HCT116 (cell line): ENCODE measurements at regions not wholly inside any gene's neighbourhood (a gene's known extent, or its start where the extent isn't known, plus 50 kb on each side); places are given as distances from the start of the nearest gene placed in this dataset.

ENCODE experiments used
- ATAC-seq: fragments of 200-7000 bp; cut with Tn5 transposase; 2 replicates; pipeline ENCODE4 v1.9.1; 2020; ENCODE audit warnings: mild to moderate bottlenecking, moderate library complexity
- BruUV-seq: library from RNA; stranded (reverse); fragments of 400-500 nt; replicated peaks from 2 replicates; lab custom pipeline; 2021; lab: Mats Ljungman, UMichigan
- CTCF ChIA-PET: fragments of 300-600 bp; sonication (Branson Sonifier 250); formaldehyde crosslinking; loops from one replicate; lab custom pipeline; 2021; ENCODE audit warnings: antibody characterized with exemption; lab: Charles Lee
- POLR2A ChIA-PET: fragments of 300-600, 350-600 bp; sonication (Branson Sonifier 250); formaldehyde crosslinking; loops from one replicate; lab custom pipeline; 2021; ENCODE audit warnings: antibody characterized with exemption; lab: Charles Lee
- RAD21 ChIA-PET, 2 experiments: fragments of 300-600 bp; sonication (Branson Sonifier 250); formaldehyde crosslinking; loops; one replicate each; lab custom pipeline; 2023; ENCODE audit warnings: low total read pairs in 2 of 2; ENCODE audit not compliant: uncharacterized antibody in 2 of 2, unreplicated experiment in 2 of 2, low non-redundant PET in 1 of 2; lab: Charles Lee
- DNase-seq: peaks from one replicate; pipeline ENCODE4 v3.0.0-alpha.2; 2010; ENCODE audit warnings: low read depth, low spot score
- H2AFZ ChIP-seq: fragments of 200-600 bp; shearing (Covaris generic), sonication (generic); 2 replicates; pipeline ENCODE4 v1.6.1; 2017; ENCODE audit warnings: low read depth, mixed run types, mixed read lengths, antibody characterized with exemption, low read length; ENCODE audit not compliant: poor library complexity, severe bottlenecking
- H3K27ac ChIP-seq: 2 replicates; pipeline ENCODE4 v1.5.1; 2012; ENCODE audit warnings: low read depth, low read length
- H3K27me3 ChIP-seq: fragments of 200-600 bp; sonication (generic); 2 replicates; pipeline ENCODE4 v1.6.1; 2016; ENCODE audit warnings: mixed run types, low read length, mixed read lengths; ENCODE audit not compliant: insufficient read depth
- H3K36me3 ChIP-seq, 2 experiments: fragments of 200-500 bp in 1 of 2; fragments of 200-600 bp in 1 of 2; sonication (Bioruptor generic) in 1 of 2; sonication (generic) in 1 of 2; 2 replicates each; pipeline versions ENCODE4 v1.5.1 to v1.6.1; 2014 to 2016; ENCODE audit warnings: low read length in 2 of 2, inconsistent platforms in 1 of 2, mixed read lengths in 1 of 2, mixed run types in 1 of 2; ENCODE audit not compliant: insufficient read depth in 2 of 2, control insufficient read depth in 1 of 2
- H3K4me1 ChIP-seq, 2 experiments: fragments of 200-600 bp in 1 of 2; sonication (generic) in 1 of 2; 2 replicates each; pipeline versions ENCODE4 v1.5.1 to v1.6.1; 2012 to 2017; ENCODE audit warnings: low read length in 2 of 2, inconsistent platforms in 1 of 2, mild to moderate bottlenecking in 1 of 2, mixed read lengths in 1 of 2, mixed run types in 1 of 2, moderate library complexity in 1 of 2; ENCODE audit not compliant: insufficient read depth in 2 of 2, control insufficient read depth in 1 of 2
- H3K4me2 ChIP-seq: fragments of 200-600 bp; sonication (generic); 2 replicates; pipeline ENCODE4 v1.6.1; 2017; ENCODE audit warnings: mixed run types, low read length, mixed read lengths
- H3K4me3 ChIP-seq, 2 experiments: fragments of 200-600 bp in 1 of 2; sonication (generic) in 1 of 2; replicated peaks in 1 of 2; 2 replicates each; pipeline ENCODE4 v1.5.1; 2011 to 2016; ENCODE audit warnings: low read length in 2 of 2, control low read depth in 1 of 2, low read depth in 1 of 2, mild to moderate bottlenecking in 1 of 2, mixed read lengths in 1 of 2, mixed run types in 1 of 2
- H3K79me2 ChIP-seq: fragments of 200-600 bp; sonication (generic); 2 replicates; pipeline ENCODE4 v1.6.1; 2017; ENCODE audit warnings: mild to moderate bottlenecking, mixed run types, low read length, moderate library complexity, mixed read lengths; ENCODE audit not compliant: insufficient read depth
- H3K9ac ChIP-seq: fragments of 200-600 bp; sonication (generic); 2 replicates; pipeline ENCODE4 v1.6.1; 2016; ENCODE audit warnings: low read length, mixed read lengths
- H3K9me2 ChIP-seq: fragments of 200-600 bp; sonication (generic), shearing (Covaris generic); 2 replicates; pipeline ENCODE4 v1.6.1; 2017; ENCODE audit warnings: mixed run types, mild to moderate bottlenecking, moderate library complexity; ENCODE audit not compliant: insufficient read depth
- H3K9me3 ChIP-seq, 2 experiments: fragments of 200-500 bp in 1 of 2; fragments of 200-600 bp in 1 of 2; sonication (Bioruptor generic) in 1 of 2; sonication (generic) in 1 of 2; 2 replicates each; pipeline ENCODE4 v1.6.1; 2014 to 2017; ENCODE audit warnings: low read length in 2 of 2, mixed read lengths in 2 of 2, inconsistent platforms in 1 of 2, low read depth in 1 of 2, mild to moderate bottlenecking in 1 of 2, mixed run types in 1 of 2, moderate library complexity in 1 of 2; ENCODE audit not compliant: control insufficient read depth in 1 of 2, insufficient read depth in 1 of 2
- H4K20me1 ChIP-seq: fragments of 200-600 bp; sonication (generic), shearing (Covaris generic); 2 replicates; pipeline ENCODE4 v1.6.1; 2017; ENCODE audit warnings: mixed run types, mild to moderate bottlenecking, moderate library complexity; ENCODE audit not compliant: insufficient read depth
- CBX3 ChIP-seq: IDR thresholded peaks from 2 replicates; pipeline ENCODE4 v1.6.1; 2012; ENCODE audit warnings: low read depth
- CEBPB ChIP-seq: IDR thresholded peaks from 2 replicates; pipeline ENCODE4 v1.6.1; 2012; ENCODE audit warnings: low read depth
- CTCF ChIP-seq, 3 experiments: fragments of 200-600 bp in 1 of 3; sonication (generic) in 1 of 3; IDR thresholded peaks in 2 of 3; conservative IDR thresholded peaks in 1 of 3; 2 replicates each; pipeline ENCODE4 v1.5.1; 2012 to 2017; ENCODE audit warnings: low read depth in 2 of 3, low read length in 2 of 3, antibody characterized with exemption in 1 of 3, borderline replicate concordance in 1 of 3, control low read depth in 1 of 3, mild to moderate bottlenecking in 1 of 3, mixed read lengths in 1 of 3, mixed run types in 1 of 3, moderate library complexity in 1 of 3; ENCODE audit not compliant: insufficient read depth in 1 of 3
- EGR1 ChIP-seq: IDR thresholded peaks from 2 replicates; pipeline ENCODE4 v1.6.1; 2012; ENCODE audit warnings: low read depth
- EZH2 ChIP-seq: fragments of 200-600 bp; sonication (generic); IDR thresholded peaks from 2 replicates; pipeline ENCODE4 v1.6.1; 2017; ENCODE audit warnings: antibody characterized with exemption, mixed run types
- EZH2phosphoT487 ChIP-seq: fragments of 200-600 bp; IDR thresholded peaks from 2 replicates; pipeline ENCODE4 v1.6.1; 2018; ENCODE audit warnings: antibody characterized with exemption, borderline replicate concordance
- JUND ChIP-seq: IDR thresholded peaks from 2 replicates; pipeline ENCODE4 v1.6.1; 2012
- MAX ChIP-seq: IDR thresholded peaks from 2 replicates; pipeline ENCODE4 v1.6.1; 2012
- POLR2A ChIP-seq: IDR thresholded peaks from 2 replicates; pipeline ENCODE4 v1.7.0; 2011; ENCODE audit warnings: borderline replicate concordance; ENCODE audit not compliant: insufficient read depth, insufficient read length; ENCODE audit errors: extremely low read depth
- SP1 ChIP-seq: IDR thresholded peaks from 2 replicates; pipeline ENCODE4 v1.6.1; 2012; ENCODE audit warnings: low read depth
- TCF7L2 ChIP-seq: IDR thresholded peaks from 2 replicates; pipeline ENCODE4 v1.7.0; 2011; ENCODE audit warnings: borderline replicate concordance, inconsistent platforms; ENCODE audit not compliant: insufficient read depth, insufficient read length; ENCODE audit errors: extremely low read depth
- YY1 ChIP-seq: IDR thresholded peaks from 2 replicates; pipeline ENCODE4 v1.6.1; 2011; ENCODE audit warnings: low read length, low read depth, moderate library complexity, mild to moderate bottlenecking; ENCODE audit not compliant: insufficient replicate concordance; ENCODE audit errors: extremely low read depth
- ZBTB33 ChIP-seq: IDR thresholded peaks from 2 replicates; pipeline ENCODE4 v1.6.1; 2011; ENCODE audit warnings: mild to moderate bottlenecking, low read length, moderate library complexity; ENCODE audit not compliant: insufficient replicate concordance; ENCODE audit errors: extremely low read depth
- ZFX ChIP-seq: fragments of 450-650 bp; IDR thresholded peaks from 2 replicates; pipeline ENCODE4 v1.6.1; 2017
- ZNF274 ChIP-seq: fragments of 200-500 bp; sonication (Bioruptor generic); IDR thresholded peaks from 2 replicates; pipeline ENCODE4 v1.6.1; 2014; ENCODE audit warnings: mild to moderate bottlenecking, low read depth, low read length, inconsistent platforms
- intact Hi-C: fragments of 100-400 bp; cut with micrococcal nuclease; formaldehyde crosslinking; loops from 2 replicates; pipeline ENCODE4 v1.10.0; 2022
- TF ChIP-seq, protein P1 (sequence below): IDR thresholded peaks from 2 replicates; pipeline ENCODE4 v1.6.1; 2012; ENCODE audit warnings: low read depth

- Histone ChIP-seq H3K4me2 (no peak overlapping the region), H3K9ac (no peak overlapping the region), H3K27me3 (no peaks in the 10 kb centered on the region), H3K9me2 (no peaks in the 10 kb centered on the region), H4K20me1 (no peaks in the 10 kb centered on the region), H3K36me3 (no peaks in the 10 kb centered on the region), H2AFZ (no peak overlapping the region), H3K4me3 (no peak overlapping the region), H3K79me2 (no peaks in the 10 kb centered on the region), H3K4me1 (no peaks in the 10 kb centered on the region), H3K27ac (no peak overlapping the region), H3K9me3 (no peaks in the 10 kb centered on the region)
- no TSS peak for BruUV-seq
- intact Hi-C loops, result no loop called here
- DNase-seq, result no peak
- POLR2A ChIA-PET, result no interaction called here
- RAD21 ChIA-PET, result no interaction called here
- CTCF ChIA-PET, result no interaction called here
- no peak for ATAC-seq
- TF ChIP-seq EZH2 (no peak), CBX3 (no peak), EZH2phosphoT487 (no peak), ZFX (no peak), ZNF274 (no peak), CTCF (IDR thresholded peaks at IDR 0.05 in 2 of 3, conservative IDR thresholded peaks at IDR 0.05 in 1 of 3; ENCODE audit: borderline replicate concordance in 1 of 3, insufficient read depth in 1 of 3, low read depth in 2 of 3, low read length in 2 of 3) (no peak), TCF7L2 (no peak), ZBTB33 (no peak), SP1 (no peak), EGR1 (no peak), CEBPB (no peak), MAX (no peak), JUND (no peak), POLR2A (no peak), YY1 (no peak)
- TF ChIP-seq, protein P1, sequence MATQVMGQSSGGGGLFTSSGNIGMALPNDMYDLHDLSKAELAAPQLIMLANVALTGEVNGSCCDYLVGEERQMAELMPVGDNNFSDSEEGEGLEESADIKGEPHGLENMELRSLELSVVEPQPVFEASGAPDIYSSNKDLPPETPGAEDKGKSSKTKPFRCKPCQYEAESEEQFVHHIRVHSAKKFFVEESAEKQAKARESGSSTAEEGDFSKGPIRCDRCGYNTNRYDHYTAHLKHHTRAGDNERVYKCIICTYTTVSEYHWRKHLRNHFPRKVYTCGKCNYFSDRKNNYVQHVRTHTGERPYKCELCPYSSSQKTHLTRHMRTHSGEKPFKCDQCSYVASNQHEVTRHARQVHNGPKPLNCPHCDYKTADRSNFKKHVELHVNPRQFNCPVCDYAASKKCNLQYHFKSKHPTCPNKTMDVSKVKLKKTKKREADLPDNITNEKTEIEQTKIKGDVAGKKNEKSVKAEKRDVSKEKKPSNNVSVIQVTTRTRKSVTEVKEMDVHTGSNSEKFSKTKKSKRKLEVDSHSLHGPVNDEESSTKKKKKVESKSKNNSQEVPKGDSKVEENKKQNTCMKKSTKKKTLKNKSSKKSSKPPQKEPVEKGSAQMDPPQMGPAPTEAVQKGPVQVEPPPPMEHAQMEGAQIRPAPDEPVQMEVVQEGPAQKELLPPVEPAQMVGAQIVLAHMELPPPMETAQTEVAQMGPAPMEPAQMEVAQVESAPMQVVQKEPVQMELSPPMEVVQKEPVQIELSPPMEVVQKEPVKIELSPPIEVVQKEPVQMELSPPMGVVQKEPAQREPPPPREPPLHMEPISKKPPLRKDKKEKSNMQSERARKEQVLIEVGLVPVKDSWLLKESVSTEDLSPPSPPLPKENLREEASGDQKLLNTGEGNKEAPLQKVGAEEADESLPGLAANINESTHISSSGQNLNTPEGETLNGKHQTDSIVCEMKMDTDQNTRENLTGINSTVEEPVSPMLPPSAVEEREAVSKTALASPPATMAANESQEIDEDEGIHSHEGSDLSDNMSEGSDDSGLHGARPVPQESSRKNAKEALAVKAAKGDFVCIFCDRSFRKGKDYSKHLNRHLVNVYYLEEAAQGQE, result no peak
- TF ChIP-seq, all 23 proteins: peak for 0
Measured at GRCh38 chr10:31704195-31704594, 224.4 kb downstream of the ARHGAP12 start.
